Smooth muscle cell (in vitro differentiated cells): ENCODE measurements at regions not wholly inside any gene's neighbourhood (a gene's known extent, or its start where the extent isn't known, plus 50 kb on each side); places are given as distances from the start of the nearest gene placed in this dataset.
A peak's percentile ranks its signal among the peaks of the same experiment; 100 is the strongest.

Experiments used
- DNase-seq: peaks from one replicate; lab custom pipeline; 2025; ENCODE audit not compliant: unreplicated experiment; lab: John Stamatoyannopoulos, UW
- H2AFZ ChIP-seq: fragments of 200-600 bp; sonication (generic); 2 replicates; pipeline ENCODE4 v1.6.0; 2016; ENCODE audit warnings: antibody characterized with exemption, low read depth, mild to moderate bottlenecking
- H3F3A ChIP-seq: fragments of 200-600 bp; sonication (generic); 2 replicates; pipeline ENCODE4 v1.6.0; 2017; ENCODE audit warnings: antibody characterized with exemption, low read depth
- H3K27ac ChIP-seq: fragments of 200-600 bp; sonication (generic); 2 replicates; pipeline ENCODE4 v1.5.1; 2016; ENCODE audit warnings: low read depth, mild to moderate bottlenecking
- H3K27me3 ChIP-seq: fragments of 200-600 bp; sonication (generic); 2 replicates; pipeline ENCODE4 v1.6.1; 2016; ENCODE audit warnings: low read depth, mild to moderate bottlenecking
- H3K36me3 ChIP-seq: fragments of 200-600 bp; sonication (generic); 2 replicates; pipeline ENCODE4 v1.5.1; 2016; ENCODE audit warnings: low read depth
- H3K4me1 ChIP-seq: fragments of 200-600 bp; sonication (generic); 2 replicates; pipeline ENCODE4 v1.5.1; 2016; ENCODE audit warnings: low read depth
- H3K4me2 ChIP-seq: fragments of 200-600 bp; sonication (generic); 2 replicates; pipeline ENCODE4 v1.6.0; 2016; ENCODE audit warnings: mild to moderate bottlenecking
- H3K4me3 ChIP-seq: fragments of 200-600 bp; sonication (generic); 2 replicates; pipeline ENCODE4 v1.5.1; 2016; ENCODE audit warnings: mild to moderate bottlenecking
- H3K79me2 ChIP-seq: fragments of 200-600 bp; sonication (generic); 2 replicates; pipeline ENCODE4 v1.6.0; 2016; ENCODE audit warnings: low read depth, mild to moderate bottlenecking
- H3K9ac ChIP-seq: fragments of 200-600 bp; sonication (generic); 2 replicates; pipeline ENCODE4 v1.6.0; 2016; ENCODE audit warnings: low read depth
- H3K9me3 ChIP-seq: fragments of 200-600 bp; sonication (generic); replicated peaks from 2 replicates; pipeline ENCODE4 v1.5.1; 2016; ENCODE audit warnings: low read depth
- H4K20me1 ChIP-seq: fragments of 200-600 bp; sonication (generic); 2 replicates; pipeline ENCODE4 v1.6.0; 2016; ENCODE audit warnings: low read depth
- CTCF ChIP-seq: fragments of 200-600 bp; sonication (generic); IDR thresholded peaks from 2 replicates; pipeline ENCODE4 v1.5.1; 2017; ENCODE audit warnings: borderline replicate concordance, mild to moderate bottlenecking, antibody characterized with exemption; ENCODE audit not compliant: insufficient read depth, poor library complexity, severe bottlenecking
- WGBS: methylation state at CpG from one replicate; pipeline ENCODE4 v1.1.7; 2016; ENCODE audit warnings: low lambda C conversion rate; 5-methylcytosine and 5-hydroxymethylcytosine counted together

DNA sequence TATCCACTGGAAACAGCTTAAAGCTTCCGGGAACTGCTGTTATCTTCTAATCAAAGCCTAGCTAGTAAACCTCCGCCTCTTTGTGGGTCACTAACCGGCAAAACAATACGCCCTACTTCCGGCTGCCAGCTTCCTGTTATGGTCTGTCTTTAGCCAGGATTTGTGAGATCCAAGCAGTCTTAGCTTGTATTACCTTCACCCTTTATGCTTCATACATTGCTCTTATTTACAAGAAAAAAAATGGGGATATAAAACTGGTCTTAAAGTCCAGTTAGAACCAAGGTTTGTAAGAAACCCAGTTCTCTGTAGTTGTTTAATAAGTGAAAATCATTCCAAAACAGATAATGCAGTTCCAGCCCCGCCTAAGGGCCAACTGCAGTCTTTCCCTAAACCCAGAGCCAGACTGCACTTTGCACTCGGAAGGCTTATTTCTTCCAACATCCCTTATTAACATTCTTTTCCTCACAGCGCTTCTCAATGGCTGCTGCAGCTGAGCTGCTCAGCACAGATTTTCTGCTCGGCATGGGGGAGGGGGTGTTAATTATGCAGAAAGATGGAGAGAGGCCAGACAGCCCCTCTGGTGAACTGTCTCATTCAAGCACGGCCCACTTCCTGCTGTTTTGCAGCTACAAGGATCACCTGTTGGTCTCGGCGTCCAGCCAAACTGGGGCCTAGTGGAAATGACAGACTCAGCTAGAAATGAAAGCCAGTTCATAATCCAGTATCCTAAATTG, 368.4 kb downstream of the KLF12 start:
- WGBS = 13% methylated on average over 12 of the region's 12 CpGs
- no peaks in the 10 kb centered on the region for H3K36me3 ChIP-seq
- no peaks in the 10 kb centered on the region for H4K20me1 ChIP-seq
- H3K27me3 ChIP-seq = no peaks in the 10 kb centered on the region
- no peaks in the 10 kb centered on the region for H3F3A ChIP-seq
- H3K79me2 ChIP-seq = no peaks in the 10 kb centered on the region
- no peak for DNase-seq
- peak overlapping the region; percentile 27 for H2AFZ ChIP-seq
- H3K27ac ChIP-seq = no peak overlapping the region
- no peak for TF ChIP-seq CTCF
- peaks cover 25% of the 10 kb centered on the region for H3K4me1 ChIP-seq
- peak overlapping the region; percentile 69 for H3K4me2 ChIP-seq
- peak overlapping the region; percentile 30 for H3K4me3 ChIP-seq
- no peaks in the 10 kb centered on the region for H3K9me3 ChIP-seq
- no peak overlapping the region for H3K9ac ChIP-seq

DNA sequence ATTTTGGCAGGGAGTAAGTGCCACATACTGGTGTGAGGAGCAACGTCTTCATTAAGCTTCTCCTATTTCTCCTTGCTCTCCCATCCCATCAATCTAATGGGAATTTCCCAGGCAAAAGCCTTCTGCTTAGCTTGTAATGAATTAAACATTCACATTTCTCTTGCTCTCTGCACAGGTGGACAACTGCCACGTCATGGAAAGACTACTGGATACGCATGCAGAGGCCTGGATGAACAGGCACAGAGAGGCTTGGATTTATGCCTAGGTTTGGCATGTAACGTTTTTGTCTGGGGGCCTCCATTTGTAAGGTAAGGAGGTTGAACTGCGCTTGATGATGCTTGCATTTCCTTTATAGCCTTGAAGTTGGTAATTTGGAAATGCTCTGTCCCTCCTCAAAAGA, 374.8 kb downstream of the KLF12 start:
- no peak for DNase-seq
- no peaks in the 10 kb centered on the region for H3K4me1 ChIP-seq
- no peaks in the 10 kb centered on the region for H3K9me3 ChIP-seq
- WGBS = 93% methylated on average over 5 of the region's 5 CpGs
- H3K79me2 ChIP-seq = no peaks in the 10 kb centered on the region
- no peaks in the 10 kb centered on the region for H3K27me3 ChIP-seq
- no peak overlapping the region for H3K9ac ChIP-seq
- H4K20me1 ChIP-seq = no peaks in the 10 kb centered on the region
- no peaks in the 10 kb centered on the region for H3F3A ChIP-seq
- H2AFZ ChIP-seq = no peak overlapping the region
- no peak overlapping the region for H3K4me2 ChIP-seq
- H3K36me3 ChIP-seq = no peaks in the 10 kb centered on the region
- H3K4me3 ChIP-seq = no peak overlapping the region
- no peak overlapping the region for H3K27ac ChIP-seq
- no peak for TF ChIP-seq CTCF

DNA sequence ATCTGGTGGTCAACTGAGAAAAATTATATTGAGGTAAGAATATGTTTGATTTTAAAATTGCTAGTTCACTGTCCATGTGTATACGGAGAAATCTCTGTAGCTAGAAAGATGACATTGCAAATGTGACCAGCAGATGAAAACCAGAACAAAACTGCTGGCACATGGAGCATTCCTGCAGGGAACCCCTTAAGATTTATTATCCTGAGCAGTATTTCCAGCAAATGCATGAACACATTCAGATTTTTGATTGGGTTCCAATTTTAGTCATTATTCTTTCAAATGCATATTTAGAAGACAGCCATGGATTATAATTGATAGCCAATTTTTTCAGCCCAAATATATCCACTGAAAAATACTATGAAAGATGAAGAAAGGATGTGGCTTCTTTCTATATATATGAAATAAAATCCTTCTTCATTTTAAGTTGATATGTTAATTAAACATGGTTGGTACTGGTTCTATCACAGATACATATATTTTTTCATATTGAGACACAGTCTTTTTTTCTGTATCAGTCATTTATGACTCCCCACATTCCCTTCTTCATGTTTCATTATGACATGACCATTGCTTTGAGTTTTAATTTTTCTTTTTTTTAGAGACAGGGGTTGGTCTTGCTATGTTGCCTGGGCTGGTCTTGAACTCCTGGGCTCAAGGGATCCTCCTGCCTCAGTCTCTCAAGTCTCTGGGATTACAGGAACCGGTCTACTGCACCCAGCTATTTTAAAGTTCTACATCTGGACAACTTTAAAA, 376.5 kb downstream of the KLF12 start:
- no peak for DNase-seq
- Histone ChIP-seq H3K36me3 (no peaks in the 10 kb centered on the region), H3K4me1 (no peaks in the 10 kb centered on the region), H2AFZ (no peak overlapping the region), H3K27ac (no peak overlapping the region), H3K4me3 (no peak overlapping the region), H3K79me2 (no peaks in the 10 kb centered on the region), H4K20me1 (no peaks in the 10 kb centered on the region), H3K4me2 (no peak overlapping the region), H3K9ac (no peak overlapping the region), H3K9me3 (no peaks in the 10 kb centered on the region), H3F3A (no peaks in the 10 kb centered on the region), H3K27me3 (no peaks in the 10 kb centered on the region)
- WGBS = 74% methylated on average over 2 of the region's 2 CpGs
- TF ChIP-seq CTCF = no peak
